Brain pericyte (primary cell): ENCODE measurements at regions not wholly inside any gene's neighbourhood (a gene's known extent, or its start where the extent isn't known, plus 50 kb on each side); places are given as distances from the start of the nearest gene placed in this dataset.

Source experiments
- DNase-seq: peaks from one replicate; pipeline ENCODE4 v3.0.0-alpha.2; 2012; ENCODE audit warnings: low read depth, low spot score

DNA sequence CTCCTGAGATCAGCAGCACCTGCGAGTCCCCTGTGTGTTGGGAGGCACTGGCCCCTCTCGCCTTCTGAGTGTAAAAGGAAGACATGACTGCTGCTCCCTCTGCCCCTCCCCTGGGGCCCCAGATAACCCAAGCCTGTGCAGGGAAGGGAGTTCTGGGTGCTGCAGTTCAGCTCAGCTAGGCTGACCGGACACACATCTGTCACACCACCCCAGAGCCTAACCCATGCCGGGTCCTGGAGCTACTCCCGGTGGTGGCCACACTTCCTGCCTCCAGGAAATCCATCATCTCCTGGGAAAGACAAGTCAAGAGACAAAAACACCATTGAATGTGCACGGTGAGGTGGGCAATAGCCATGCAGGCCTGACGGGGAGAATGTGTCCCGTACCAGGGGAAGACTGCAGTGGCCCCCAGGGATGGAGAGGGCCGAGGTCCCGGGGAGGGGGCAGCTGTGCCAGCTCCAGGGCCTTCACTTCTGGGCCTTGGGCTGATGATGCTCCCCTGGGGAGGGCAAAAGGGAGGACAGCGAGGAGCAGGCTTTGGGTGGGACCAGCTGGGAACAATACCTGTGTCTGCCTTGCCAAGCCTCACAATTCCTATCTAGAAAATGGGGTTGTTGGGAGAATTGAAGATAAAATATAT is 210.6 kb downstream of the TFCP2L1 start:
- no peak for DNase-seq

DNA sequence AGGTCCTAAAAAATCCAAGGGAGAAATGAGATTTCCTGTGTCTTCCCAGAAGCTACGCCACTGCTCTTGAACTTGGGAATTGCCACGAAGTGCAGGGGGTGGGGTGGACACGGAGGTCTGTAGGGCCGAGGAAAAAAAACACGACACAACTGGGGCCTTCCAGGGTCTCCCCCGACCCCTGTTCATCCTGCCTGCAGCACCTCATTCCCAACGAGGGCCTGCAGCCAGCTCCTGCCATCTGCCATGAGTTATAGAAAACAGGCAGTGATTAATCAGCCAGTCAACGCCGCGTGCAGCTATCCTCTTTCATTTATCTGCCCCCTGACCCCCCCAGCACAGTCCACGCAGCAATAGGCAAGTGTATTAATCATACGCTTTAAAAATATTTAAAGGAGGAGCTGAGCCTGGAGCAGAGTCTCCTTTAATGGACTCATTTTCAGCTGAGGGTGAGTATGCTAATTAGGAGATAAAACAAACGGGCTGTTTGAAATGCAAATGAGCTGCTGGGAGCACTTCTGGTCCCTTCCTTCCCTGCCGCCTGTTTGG is 209.9 kb downstream of the TFCP2L1 start:
- peak; percentile 50 for DNase-seq

DNA sequence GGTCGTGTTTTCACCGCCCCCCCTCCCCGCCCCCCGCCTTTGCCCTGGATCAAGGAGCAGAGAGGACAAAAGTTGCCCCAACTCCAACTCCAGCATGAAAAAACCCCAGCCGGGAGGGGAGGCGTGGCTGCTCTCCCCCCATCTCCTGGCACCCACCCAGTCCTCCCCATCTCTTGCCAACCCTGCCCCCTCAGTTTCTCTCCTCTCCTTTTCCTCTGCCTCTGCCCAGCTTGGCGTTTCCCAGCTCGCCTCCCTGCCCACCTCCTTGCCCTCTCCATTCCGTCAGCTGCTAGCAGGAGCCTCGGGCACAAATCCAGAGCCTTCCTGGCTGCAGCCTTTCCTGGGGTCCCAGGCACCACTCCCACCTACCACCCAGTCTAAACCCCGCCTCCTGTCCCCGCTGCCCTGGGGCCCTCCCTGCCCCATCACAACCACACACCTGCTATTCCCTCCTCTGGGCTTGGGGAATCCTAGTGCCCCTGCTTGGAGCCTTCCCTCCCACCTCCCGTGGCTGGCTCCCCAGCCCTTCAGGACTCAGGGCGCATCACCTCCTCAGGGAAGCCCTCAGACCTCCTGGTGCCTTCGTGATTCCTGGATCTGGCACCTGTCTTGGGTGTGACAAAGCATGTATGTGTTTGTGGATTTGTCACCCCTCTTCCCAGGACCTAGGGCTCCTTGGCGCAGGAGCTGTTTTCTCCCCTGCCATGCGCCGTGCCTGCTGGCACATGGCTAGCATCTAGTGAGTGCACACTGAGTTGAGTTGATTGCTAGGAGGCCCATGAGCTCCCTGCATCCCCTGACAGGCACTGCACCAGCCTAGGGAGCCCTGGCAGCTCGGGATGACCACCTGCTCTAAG is 209.1 kb downstream of the TFCP2L1 start:
- no peak for DNase-seq

DNA sequence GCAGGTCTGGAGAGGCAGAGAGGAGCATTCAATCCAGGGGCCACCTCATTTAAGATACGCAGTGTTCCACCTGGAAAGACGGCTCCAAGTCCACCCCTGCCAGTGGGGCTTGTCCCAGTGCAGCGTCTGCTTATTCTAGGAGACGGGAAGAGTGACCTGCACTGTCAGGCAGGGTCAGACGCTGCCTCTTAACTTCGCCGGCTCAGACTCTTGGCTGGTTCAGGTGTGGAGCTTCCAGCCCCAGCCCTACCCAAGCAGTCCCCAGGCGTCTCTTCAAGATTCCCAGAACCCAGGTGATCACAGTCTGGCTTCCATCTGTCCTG is 208.5 kb downstream of the TFCP2L1 start:
- DNase-seq: no peak

DNA sequence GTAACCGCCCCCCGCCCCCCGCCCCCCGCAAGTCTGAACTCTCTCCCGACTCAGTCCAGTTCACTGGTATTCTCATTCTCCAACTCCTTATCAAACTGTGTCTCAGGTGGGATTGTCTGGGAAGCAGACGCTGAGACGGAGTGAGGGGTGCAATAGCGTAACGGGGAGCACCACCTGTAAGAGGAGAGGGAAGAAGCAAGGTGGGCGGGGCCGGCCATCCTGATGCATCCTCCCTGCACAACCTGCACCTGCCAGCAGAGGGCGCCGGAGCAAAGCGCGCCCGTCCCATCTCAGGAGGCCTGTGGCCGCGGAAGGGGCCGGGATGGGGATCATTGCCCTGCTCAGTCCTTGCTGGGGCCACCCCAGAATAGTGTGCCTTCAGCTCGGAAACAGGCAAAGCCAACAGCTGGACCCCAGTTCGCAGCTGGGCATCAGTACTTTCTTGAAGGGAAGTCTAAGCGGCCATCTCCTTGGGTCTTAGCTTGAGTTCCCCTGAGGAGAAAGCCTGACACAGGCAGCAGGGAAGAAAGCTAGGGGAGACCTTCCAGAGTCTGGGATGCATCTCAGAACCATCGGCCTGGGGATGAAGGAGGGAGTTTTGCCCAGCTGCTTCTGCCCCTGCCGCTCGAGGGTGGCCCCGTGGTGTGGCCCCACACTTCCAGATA is 208.0 kb downstream of the TFCP2L1 start:
- no peak for DNase-seq

DNA sequence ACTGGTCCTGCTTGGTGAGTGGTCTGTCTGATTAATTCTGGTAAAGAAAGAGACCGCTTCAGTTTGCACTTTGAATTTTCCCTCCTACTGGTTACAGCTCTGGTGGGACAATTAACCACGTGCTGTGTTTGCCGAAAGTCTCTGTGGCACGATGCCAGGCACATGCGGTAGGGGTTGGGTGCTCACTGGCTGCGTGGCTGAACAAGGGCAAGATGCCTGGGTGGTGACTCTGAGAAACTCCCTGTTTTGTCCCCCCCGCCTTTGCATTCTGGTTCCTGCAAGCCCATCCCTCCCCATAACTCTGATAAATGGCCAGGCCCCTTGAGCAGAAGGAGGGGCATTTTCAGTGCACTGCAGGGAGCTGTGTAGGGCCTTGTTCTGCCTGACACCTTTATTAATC is 206.1 kb downstream of the TFCP2L1 start:
- DNase-seq: no peak

DNA sequence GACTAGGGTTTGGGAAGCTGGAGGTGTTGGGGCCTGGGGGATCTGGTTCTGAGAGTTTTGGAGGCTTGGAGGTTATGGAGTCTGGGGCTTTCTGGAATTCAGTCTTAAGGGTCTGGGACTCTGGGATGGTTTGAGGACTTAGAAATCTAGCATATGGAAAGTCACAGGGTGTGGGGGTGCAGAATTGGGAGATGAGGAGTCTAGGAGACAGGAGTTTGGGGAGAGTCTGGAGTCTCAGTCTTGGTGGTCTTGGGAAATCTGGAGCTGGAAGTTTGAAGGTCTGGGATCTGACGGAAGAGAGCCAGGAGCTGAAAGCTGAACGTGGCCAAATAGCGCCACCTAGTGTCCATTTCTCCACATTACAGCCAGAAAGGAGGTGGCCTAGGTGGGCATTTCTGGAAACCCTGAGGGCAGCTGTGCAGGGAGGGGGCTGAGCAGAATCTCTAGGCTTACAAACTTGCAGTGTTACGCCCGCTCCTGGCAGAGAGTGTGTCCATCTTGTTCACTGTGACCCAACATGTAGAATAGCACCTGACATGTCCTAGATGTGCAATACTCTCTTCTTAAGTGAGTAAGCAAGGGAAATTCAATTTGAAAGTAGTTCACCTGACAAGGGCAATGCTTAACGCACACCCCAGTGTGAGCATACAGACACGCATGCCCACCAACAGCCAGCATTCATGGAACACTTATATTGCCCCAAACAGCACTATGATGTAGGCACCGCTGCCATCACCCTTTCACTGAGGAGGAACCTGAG is 204.8 kb downstream of the TFCP2L1 start:
- no peak for DNase-seq

DNA sequence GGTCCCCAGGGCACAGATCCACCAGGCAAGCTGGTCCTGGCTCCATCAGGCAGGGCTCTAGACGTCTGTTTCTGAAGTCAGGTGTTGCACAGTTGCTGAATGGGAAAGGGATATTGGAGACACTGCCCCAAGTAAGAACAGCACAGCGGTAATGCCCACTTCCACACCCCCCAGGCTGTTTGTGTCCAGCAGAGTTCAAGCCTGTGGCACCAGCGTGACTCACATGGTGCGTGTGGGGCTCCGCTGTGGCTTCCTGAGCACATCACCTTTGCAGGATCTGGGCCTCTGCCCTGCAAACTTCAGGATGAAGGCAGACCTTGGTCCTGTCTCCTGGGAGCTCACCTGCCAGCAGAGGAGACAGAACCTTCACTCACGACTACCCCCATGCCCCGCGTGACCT is 203.3 kb downstream of the TFCP2L1 start:
- DNase-seq: no peak

DNA sequence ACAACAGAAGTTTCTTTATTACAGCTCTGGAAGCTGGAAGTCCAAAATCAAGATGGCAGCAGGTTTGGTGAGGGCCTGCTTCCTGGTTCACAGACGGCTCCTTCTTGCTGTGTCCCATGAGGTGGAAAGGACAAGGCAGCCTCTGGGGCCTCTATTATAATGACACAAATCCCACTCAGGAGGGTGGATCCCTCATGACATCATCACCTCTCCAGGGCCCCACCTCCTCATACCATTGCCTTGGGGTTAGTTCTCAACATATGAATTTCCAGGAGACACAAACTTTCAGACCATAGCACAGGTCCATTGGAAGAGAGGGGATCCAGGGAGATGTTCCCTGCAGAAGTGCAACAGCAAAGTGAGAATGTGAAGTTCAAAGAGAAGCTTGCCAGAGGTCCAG is 202.8 kb downstream of the TFCP2L1 start:
- DNase-seq: no peak

DNA sequence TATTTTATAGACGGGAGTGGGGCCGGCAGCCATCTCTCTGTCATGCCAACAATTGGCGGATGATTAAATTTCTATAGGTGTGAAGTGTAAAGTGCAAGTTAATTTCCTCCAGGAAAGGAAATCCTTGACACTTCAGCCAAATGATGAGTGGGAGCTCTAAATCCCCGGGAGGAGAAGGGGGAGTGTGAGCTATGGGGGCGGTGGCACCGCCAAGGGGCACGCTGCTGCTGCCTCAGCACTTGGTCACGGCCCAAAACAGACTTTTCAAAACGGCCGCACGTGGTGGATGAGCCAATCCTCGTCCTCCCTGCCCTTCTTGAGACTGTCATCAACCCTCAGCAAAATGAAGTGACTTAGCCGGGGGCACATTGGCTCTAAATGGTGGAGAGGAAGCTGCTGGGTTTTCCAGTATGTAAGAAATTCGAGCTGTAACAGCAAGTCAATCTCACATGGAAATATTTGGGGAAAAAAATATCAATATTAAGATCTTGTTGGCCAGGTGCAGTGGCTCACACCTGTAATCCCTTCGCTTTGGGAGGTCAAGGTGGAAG is 200.8 kb downstream of the TFCP2L1 start:
- no peak for DNase-seq

DNA sequence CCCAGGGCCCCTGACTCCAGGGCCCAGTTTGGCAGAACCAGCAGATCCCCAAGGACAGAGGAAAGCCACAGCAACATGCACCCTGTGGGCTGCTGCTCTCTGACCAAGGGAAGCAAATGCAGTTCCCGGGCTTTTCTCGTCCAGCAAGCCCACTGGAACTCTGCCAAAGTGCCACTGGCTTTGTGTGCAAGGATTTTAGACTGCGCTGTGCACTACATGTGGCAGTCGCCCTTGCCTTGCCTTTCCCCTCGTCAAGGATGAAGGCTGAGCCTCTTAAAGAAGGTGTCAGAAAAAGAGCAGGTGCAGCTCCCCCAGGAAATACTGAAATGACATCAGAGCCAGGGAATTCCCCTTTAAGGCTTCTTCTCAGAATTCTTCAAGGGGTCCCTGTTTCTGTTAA is 199.2 kb downstream of the TFCP2L1 start:
- no peak for DNase-seq

DNA sequence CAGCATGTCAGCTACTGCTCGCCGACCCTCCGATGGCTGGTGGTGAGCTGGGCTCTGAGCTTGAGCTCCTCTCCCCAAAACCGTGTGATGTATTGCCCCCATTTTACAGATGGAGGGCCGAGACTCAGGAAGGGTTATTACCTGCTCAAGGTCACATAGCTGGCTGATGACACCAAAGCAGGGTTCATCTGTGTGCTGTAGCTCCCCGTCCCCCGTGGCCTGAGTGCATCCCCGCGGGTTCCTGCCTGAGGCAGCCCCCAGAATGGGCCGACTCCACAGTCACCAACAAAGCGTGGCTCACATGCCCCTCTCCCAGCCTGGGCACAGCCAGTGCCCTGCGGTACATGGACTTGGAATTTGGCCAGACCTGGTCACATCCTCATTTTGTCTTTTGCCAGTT is 198.6 kb downstream of the TFCP2L1 start:
- no peak for DNase-seq

DNA sequence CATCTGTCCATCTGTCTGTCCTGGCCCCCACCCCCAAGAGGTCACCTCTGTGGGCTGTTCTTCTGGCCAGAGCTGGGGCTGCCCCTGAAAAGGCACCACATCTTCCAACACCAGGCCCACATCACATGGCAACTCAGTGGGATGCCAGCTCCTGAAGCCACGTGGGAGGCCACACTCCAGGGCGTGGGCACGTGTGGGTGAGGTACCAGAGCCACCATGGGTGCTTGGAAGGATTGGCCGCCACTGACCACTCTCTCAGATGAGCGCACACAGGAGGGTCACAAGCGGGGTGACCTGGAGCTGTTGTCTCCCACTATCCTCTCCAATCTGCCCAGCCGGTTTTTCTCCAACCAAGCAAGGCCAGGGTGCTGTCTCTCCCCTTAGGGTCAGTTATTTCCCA is 197.9 kb downstream of the TFCP2L1 start:
- DNase-seq: no peak

DNA sequence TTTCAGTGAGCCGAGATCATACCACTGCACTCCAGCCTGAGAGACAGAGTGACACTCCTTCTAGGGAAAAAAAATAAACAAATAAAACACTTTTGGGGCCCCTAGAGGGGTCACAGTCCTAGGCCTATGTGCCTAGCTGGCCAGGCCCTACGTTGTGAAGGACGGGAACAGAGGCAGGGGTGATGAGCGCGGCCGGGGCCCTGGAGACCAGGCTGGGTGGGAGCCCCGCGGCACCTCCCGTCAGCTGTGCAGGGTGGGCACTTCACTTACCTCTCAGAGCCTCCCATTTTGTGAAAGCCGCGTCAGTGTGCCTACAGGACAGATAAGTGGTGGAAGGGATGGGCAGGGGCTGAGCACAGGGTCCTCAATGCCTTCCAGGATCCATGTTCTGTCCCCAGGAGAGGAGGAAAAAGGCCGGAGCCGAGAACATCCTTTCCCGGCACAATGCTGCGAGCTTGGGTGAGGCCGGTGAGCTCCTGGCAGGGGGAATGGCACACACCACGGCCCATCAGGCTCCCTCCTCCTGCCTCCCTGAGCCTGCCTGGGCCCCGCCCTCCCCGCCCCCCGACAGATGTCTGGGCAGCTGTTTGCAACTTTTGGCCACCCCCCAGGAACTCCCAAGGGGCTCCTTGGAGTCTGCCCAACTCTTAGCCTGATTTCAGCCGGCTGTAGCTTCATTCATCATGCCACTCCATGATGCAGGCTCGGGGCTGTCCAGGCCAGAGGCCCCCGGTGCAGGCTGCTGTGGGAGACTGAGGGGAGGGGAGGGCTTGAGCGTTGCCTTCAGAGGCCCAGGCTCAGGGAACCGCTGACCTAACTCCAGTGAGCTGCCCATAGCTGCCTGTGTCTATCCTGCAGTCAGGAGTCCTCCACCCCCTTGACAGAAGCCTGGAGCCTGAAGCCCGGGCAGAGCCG is 196.5 kb downstream of the TFCP2L1 start:
- no peak for DNase-seq

DNA sequence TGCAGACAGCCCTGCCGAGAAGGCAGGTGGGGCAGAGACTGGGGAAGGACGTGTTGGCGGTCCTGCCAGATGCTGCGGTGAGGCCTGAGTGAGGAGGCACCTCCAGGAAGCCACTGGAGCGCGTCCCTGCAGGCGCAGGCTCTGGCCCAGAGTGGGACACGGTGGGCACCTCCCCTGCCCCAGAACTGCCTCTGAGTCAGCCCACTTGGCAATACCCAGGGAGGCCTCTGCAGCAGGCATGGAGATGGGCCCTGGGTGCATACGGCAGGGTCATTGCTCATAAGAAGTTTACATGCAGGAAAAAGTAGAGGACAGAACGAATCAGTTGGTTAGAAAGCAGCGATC is 195.9 kb downstream of the TFCP2L1 start:
- DNase-seq: no peak

DNA sequence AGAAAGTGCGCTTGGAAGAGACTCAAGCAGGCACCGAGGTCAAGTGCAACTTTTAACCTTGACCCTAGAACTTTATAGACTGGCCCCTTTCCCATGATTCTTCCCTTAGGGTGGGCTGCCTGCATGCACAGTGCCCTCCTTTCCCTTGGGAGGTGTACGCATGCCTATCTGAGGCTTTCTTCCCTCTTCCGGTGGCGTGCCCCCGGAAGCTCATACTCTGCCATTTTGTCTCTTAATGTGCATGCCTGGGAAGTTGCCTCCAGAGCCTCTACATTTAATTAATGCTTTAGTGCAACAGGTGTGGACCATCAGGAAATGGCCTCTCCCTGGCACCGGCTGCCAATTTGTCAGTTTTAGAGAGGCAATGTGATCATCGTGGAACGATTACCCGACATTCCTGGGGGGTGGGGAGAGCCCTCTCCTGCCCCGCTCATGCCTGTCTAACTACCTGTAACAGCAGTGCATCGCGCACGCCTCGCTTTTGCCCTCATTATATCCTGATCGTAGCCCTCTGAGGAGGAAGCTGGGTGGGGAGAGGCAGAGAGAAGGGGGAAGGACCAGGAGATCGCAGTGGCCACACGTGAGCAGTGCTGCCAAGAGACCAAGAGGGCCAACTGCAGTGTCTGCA is 194.8 kb downstream of the TFCP2L1 start:
- DNase-seq: no peak

DNA sequence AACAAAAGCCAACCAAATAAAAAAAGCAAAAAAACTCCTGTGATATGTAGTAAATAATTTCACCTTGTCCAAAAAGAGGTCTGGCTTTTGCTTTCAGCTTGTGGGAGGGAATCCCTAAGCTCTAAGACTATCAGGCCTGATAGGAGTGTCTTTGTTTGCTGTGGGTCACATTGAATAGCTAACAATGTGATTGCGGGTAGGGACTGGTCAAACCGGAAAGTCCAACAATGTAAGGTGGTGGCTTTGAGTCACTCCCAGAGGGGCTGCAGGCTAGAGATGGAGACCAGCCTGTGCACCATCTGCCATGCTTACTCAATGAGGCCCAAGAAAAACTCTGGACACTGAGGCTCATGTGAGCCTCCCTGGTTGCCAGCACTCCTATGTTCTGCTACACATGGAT is 192.9 kb downstream of the TFCP2L1 start:
- DNase-seq: no peak

DNA sequence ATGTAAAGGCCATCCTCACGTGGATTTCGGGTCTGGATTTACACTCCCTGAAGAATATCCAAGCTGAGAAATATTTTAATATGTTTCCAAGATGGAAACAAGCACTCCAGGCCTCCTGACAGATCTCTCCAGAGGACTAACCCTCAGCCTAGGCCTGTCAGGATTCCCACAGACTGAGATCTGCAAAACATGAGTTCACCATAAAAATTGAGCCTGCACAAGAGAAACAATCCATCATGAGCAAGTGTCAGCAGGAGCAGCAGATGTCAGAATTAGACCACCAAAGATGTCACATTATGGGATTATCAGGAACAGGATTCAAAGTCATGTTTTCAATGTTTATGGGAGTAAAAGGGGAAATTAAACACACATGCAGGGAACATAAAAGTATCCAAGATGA is 191.3 kb downstream of the TFCP2L1 start:
- no peak for DNase-seq

DNA sequence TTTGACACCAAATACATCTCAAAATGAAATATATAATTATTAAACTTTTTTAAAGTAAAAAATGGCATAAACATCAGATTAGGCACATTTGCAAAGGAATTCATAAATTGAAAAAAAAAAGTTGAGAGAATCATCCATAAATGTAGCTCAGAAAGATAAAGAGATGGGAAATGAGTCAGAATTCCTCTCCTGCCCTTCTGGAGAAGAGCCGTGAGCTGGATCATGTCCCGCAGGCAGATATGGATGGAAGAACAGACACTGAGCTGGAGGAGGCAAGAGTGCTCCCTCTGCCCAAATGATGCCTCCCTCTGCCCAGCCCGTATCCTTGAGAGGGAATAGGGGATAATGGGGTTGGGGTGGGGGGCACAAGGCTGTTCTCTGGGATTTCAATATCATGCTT is 190.9 kb downstream of the TFCP2L1 start:
- DNase-seq: no peak

DNA sequence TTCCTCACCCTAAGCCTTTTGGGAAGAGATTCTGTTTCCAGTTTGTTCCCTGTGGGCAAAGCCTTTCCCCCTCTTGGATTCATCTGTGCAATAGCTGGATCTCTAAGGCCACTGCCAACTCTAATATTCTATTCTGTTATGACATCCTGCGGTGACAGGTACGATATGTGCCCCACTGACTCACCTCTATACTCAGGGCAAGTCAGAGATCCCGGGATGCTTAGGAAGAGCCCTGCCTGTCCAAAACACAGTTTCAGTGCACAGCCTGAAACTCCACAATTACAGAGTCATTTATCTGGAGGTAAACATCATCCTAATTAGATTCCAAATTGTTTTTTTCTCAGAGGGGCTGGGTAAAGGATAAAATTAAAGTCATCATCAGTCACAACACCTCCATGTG is 190.2 kb downstream of the TFCP2L1 start:
- no peak for DNase-seq
